KBM-7 (cell line): ENCODE measurements at regions not wholly inside any gene's neighbourhood (a gene's known extent, or its start where the extent isn't known, plus 50 kb on each side); places are given as distances from the start of the nearest gene placed in this dataset.

Experiments used
- DNase-seq: peaks from one replicate; pipeline ENCODE4 v3.0.0-alpha.2; 2015
- in situ Hi-C: fragments of 300-500 bp; cut with MboI; formaldehyde crosslinking; loops from 2 replicates; pipeline ENCODE4 v1.14.3; 2020; ENCODE audit warnings: low sequenced_read_pairs, low pct_unique_long_range_greater_than_20kb, mixed read lengths

GRCh38 chr2:39530411-39530866, 93.4 kb upstream of the MAP4K3 start:
- no peak for DNase-seq
- in situ Hi-C loops, result no loop called here

- in situ Hi-C loops, result no loop called here
- DNase-seq, result no peak
Measured at GRCh38 chr2:39531220-39531777, 94.2 kb upstream of the MAP4K3 start.

- in situ Hi-C loops, result no loop called here
Measured at GRCh38 chr2:39532933-39533332, 95.8 kb upstream of the MAP4K3 start.

GRCh38 chr2:39534095-39534711, 97.1 kb upstream of the MAP4K3 start:
- DNase-seq, result no peak
- in situ Hi-C loops, result no loop called here

More at GRCh38 chr2:39532933-39533332, 95.8 kb upstream of the MAP4K3 start:
- DNase-seq, result no peak

- DNase-seq, result no peak
- in situ Hi-C loops, result no loop called here
Measured at GRCh38 chr2:39535636-39536185, 98.6 kb upstream of the MAP4K3 start.

GRCh38 chr2:39537150-39537549, 100.1 kb upstream of the MAP4K3 start:
- in situ Hi-C loops, result no loop called here
- no peak for DNase-seq

- in situ Hi-C loops, result no loop called here
- DNase-seq, result no peak
Measured at GRCh38 chr2:39538718-39539117, 101.6 kb upstream of the MAP4K3 start.

GRCh38 chr2:39540414-39540813, 103.3 kb upstream of the MAP4K3 start:
- DNase-seq, result no peak
- in situ Hi-C loops, result no loop called here

- DNase-seq, result no peak
- in situ Hi-C loops, result no loop called here
Measured at GRCh38 chr2:39541011-39541930, 104.2 kb upstream of the MAP4K3 start.

- in situ Hi-C loops, result no loop called here
- no peak for DNase-seq
Measured at GRCh38 chr2:39542523-39542922, 105.4 kb upstream of the MAP4K3 start.

- no peak for DNase-seq
- in situ Hi-C loops, result no loop called here
Measured at GRCh38 chr2:39545957-39546356, 108.9 kb upstream of the MAP4K3 start.

GRCh38 chr2:39546409-39546808, 109.3 kb upstream of the MAP4K3 start:
- in situ Hi-C loops, result no loop called here
- DNase-seq, result no peak

- in situ Hi-C loops, result no loop called here
- no peak for DNase-seq
Measured at GRCh38 chr2:39546937-39547336, 109.9 kb upstream of the MAP4K3 start.

GRCh38 chr2:39547811-39548719, 111.0 kb upstream of the MAP4K3 start:
- in situ Hi-C loops, result no loop called here
- DNase-seq, result no peak

- in situ Hi-C loops, result no loop called here
- DNase-seq, result no peak
Measured at GRCh38 chr2:39549000-39549399, 111.9 kb upstream of the MAP4K3 start.

- in situ Hi-C loops, result no loop called here
- DNase-seq, result no peak
Measured at GRCh38 chr2:39549718-39550464, 112.8 kb upstream of the MAP4K3 start.

GRCh38 chr2:39550701-39551285, 113.7 kb upstream of the MAP4K3 start:
- in situ Hi-C loops, result no loop called here
- no peak for DNase-seq

GRCh38 chr2:39558906-39559305, 106.8 kb upstream of the TMEM178A start:
- in situ Hi-C loops, result no loop called here
- no peak for DNase-seq
